B cell (primary cell): ENCODE measurements at regions not wholly inside any gene's neighbourhood (a gene's known extent, or its start where the extent isn't known, plus 50 kb on each side); places are given as distances from the start of the nearest gene placed in this dataset.
A peak's percentile ranks its signal among the peaks of the same experiment; 100 is the strongest.

ENCODE experiments used
- ATAC-seq: fragments of 200-7000 bp; cut with Tn5 transposase; one replicate; pipeline ENCODE4 v1.10.0; 2021; ENCODE audit warnings: low read depth, mild to moderate bottlenecking, moderate number of reproducible peaks, moderate library complexity
- CTCF ChIA-PET: fragments of 350-600 bp; sonication (Branson Sonifier 250); formaldehyde crosslinking; loops from one replicate; lab custom pipeline; 2021; ENCODE audit warnings: antibody characterized with exemption, inconsistent platforms; lab: Charles Lee
- POLR2A ChIA-PET: fragments of 350-600 bp; sonication (Branson Sonifier 250); formaldehyde crosslinking; loops from one replicate; lab custom pipeline; 2021; ENCODE audit warnings: antibody characterized with exemption; lab: Charles Lee
- DNase-seq: peaks from one replicate; pipeline ENCODE4 v3.0.0; 2013
- H2AFZ ChIP-seq: 2 replicates; pipeline ENCODE4 v1.6.1; 2012; ENCODE audit warnings: mild to moderate bottlenecking, low read depth, low read length; ENCODE audit not compliant: insufficient read depth, poor library complexity, severe bottlenecking
- H3K27ac ChIP-seq, 2 donors: 1 replicate in 1 of 2; 2 replicates in 1 of 2; pipeline ENCODE4 v1.5.1; 2012 to 2013; ENCODE audit warnings: low read length in 2 of 2, mild to moderate bottlenecking in 2 of 2, moderate library complexity in 1 of 2
- H3K27me3 ChIP-seq, 4 experiments: fragments of 200-600 bp in 1 of 4; sonication (generic) in 1 of 4; replicated peaks in 1 of 4; 1 replicate in 2 of 4; 2 replicates in 2 of 4; pipeline versions ENCODE4 v1.6.1 to v1.7.0; 2013 to 2016; ENCODE audit warnings: low read length in 3 of 4, mild to moderate bottlenecking in 2 of 4, mixed read lengths in 1 of 4, moderate library complexity in 1 of 4; ENCODE audit not compliant: insufficient read depth in 4 of 4, control insufficient read depth in 3 of 4; ENCODE audit errors: control extremely low read depth in 1 of 4
- H3K36me3 ChIP-seq, 2 experiments: replicated peaks in 1 of 2; 1 replicate in 1 of 2; 2 replicates in 1 of 2; pipeline versions ENCODE4 v1.6.1 to v1.7.1; 2013; ENCODE audit warnings: low read length in 1 of 2; ENCODE audit not compliant: insufficient read depth in 2 of 2, control insufficient read depth in 1 of 2; ENCODE audit errors: control extremely low read depth in 1 of 2, extremely low read depth in 1 of 2
- H3K4me1 ChIP-seq, 2 donors: fragments of 200-600 bp in 1 of 2; sonication (generic) in 1 of 2; 1 replicate in 1 of 2; 2 replicates in 1 of 2; pipeline versions ENCODE4 v1.5.1 to v1.6.1; 2013 to 2017; ENCODE audit warnings: low read length in 2 of 2; ENCODE audit not compliant: control insufficient read depth in 2 of 2, insufficient read depth in 2 of 2
- H3K4me2 ChIP-seq: replicated peaks from 2 replicates; pipeline ENCODE3; 2012; ENCODE audit warnings: mild to moderate bottlenecking, low read depth, low read length; ENCODE audit not compliant: poor library complexity, severe bottlenecking
- H3K4me3 ChIP-seq, 5 experiments: fragments of 200-600 bp in 1 of 5; sonication (generic) in 1 of 5; 1 replicate in 3 of 5; 2 replicates in 2 of 5; pipeline versions ENCODE4 v1.5.1 to v1.7.0; 2011 to 2016; ENCODE audit warnings: low read length in 4 of 5, mild to moderate bottlenecking in 4 of 5, low read depth in 2 of 5, control low read depth in 1 of 5, moderate library complexity in 1 of 5; ENCODE audit not compliant: insufficient read depth in 1 of 5; ENCODE audit errors: control extremely low read depth in 1 of 5, extremely low read depth in 1 of 5
- H3K79me2 ChIP-seq: fragments of 200-600 bp; sonication (generic); one replicate; pipeline ENCODE4 v1.6.0; 2016; ENCODE audit warnings: low read length; ENCODE audit not compliant: control insufficient read depth, insufficient read depth
- H3K9ac ChIP-seq: fragments of 200-600 bp; sonication (generic); 2 replicates; pipeline ENCODE4 v1.6.1; 2017; ENCODE audit warnings: mild to moderate bottlenecking, low read length, moderate library complexity
- H3K9me3 ChIP-seq, 3 donors: one replicate each; pipeline versions ENCODE4 v1.6.1 to v1.7.1; 2013; ENCODE audit warnings: low read length in 2 of 3; ENCODE audit not compliant: control insufficient read depth in 2 of 3, insufficient read depth in 1 of 3; ENCODE audit errors: control extremely low read depth in 1 of 3
- H4K20me1 ChIP-seq: 2 replicates; pipeline ENCODE4 v1.6.0; 2012; ENCODE audit warnings: mild to moderate bottlenecking, low read length; ENCODE audit not compliant: insufficient read depth, control insufficient read depth, poor library complexity, severe bottlenecking
- H3K27ac Mint-ChIP-seq: one replicate; pipeline ENCODE4 v1.8.0; 2021; ENCODE audit warnings: mixed read lengths
- H3K27me3 Mint-ChIP-seq: one replicate; pipeline ENCODE4 v1.8.0; 2021; ENCODE audit warnings: mixed read lengths
- H3K4me1 Mint-ChIP-seq: one replicate; pipeline ENCODE4 v1.8.0; 2021; ENCODE audit warnings: mixed read lengths
- H3K4me3 Mint-ChIP-seq: one replicate; pipeline ENCODE4 v1.8.0; 2021; ENCODE audit warnings: mixed read lengths
- H3K9me3 Mint-ChIP-seq: one replicate; pipeline ENCODE4 v1.8.0; 2022; ENCODE audit warnings: mixed read lengths; ENCODE audit not compliant: insufficient read depth
- EZH2 ChIP-seq: IDR thresholded peaks from 2 replicates; pipeline ENCODE4 v1.6.1; 2012; ENCODE audit warnings: borderline replicate concordance, low read depth, mild to moderate bottlenecking, moderate library complexity, low read length; ENCODE audit not compliant: insufficient read depth, poor library complexity, severe bottlenecking
- WGBS: methylation state at CpG from one replicate; pipeline ENCODE4 v1.1.5; 2013; ENCODE audit warnings: missing lambda C conversion rate; ENCODE audit not compliant: insufficient coverage; 5-methylcytosine and 5-hydroxymethylcytosine counted together
- intact Hi-C: fragments of 100-400 bp; cut with micrococcal nuclease; formaldehyde crosslinking; loops from one replicate; pipeline ENCODE4 v1.10.0; 2022
- TF ChIP-seq, protein P1 (sequence below): fragments of 200-600 bp; IDR thresholded peaks from one replicate; pipeline ENCODE4 v1.8.0; 2022; ENCODE audit warnings: antibody characterized with exemption, mild to moderate bottlenecking

DNA sequence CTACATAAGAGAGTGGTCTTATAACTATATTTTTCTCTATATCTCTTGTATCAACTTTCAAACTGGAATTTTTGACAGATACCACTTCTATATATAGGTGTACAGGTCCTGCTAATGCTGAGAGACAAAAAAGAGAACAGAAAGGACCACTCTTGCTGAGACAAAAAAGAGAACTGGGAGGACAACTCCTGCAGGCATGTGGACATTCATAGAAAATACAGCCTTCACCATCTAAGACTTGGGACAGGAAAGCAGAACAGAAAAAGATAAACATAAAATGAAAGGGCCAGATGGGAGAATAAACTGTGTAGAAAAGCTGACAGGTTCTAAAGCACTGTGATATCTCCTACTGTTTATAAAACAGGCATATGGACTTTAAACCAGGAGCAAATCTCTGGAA is 541.0 kb upstream of the ADGRB3 start:
- no peaks in the 10 kb centered on the region for H3K9me3 Mint-ChIP-seq
- Histone ChIP-seq H3K36me3 (no peaks in the 10 kb centered on the region), H3K4me1 (no peaks in the 10 kb centered on the region), H3K79me2 (no peaks in the 10 kb centered on the region), H4K20me1 (no peaks in the 10 kb centered on the region), H3K27ac (no peak overlapping the region), H3K4me2 (no peak overlapping the region), H3K9ac (no peak overlapping the region), H3K9me3 (no peaks in the 10 kb centered on the region), H3K27me3 (no peaks in the 10 kb centered on the region), H3K4me3 (no peak overlapping the region), H2AFZ (no peak overlapping the region)
- POLR2A ChIA-PET: no interaction called here
- DNase-seq: no peak
- no peak overlapping the region for H3K4me3 Mint-ChIP-seq
- intact Hi-C loops: no loop called here
- H3K27ac Mint-ChIP-seq: no peak overlapping the region
- TF ChIP-seq EZH2: no peak
- TF ChIP-seq, protein P1, sequence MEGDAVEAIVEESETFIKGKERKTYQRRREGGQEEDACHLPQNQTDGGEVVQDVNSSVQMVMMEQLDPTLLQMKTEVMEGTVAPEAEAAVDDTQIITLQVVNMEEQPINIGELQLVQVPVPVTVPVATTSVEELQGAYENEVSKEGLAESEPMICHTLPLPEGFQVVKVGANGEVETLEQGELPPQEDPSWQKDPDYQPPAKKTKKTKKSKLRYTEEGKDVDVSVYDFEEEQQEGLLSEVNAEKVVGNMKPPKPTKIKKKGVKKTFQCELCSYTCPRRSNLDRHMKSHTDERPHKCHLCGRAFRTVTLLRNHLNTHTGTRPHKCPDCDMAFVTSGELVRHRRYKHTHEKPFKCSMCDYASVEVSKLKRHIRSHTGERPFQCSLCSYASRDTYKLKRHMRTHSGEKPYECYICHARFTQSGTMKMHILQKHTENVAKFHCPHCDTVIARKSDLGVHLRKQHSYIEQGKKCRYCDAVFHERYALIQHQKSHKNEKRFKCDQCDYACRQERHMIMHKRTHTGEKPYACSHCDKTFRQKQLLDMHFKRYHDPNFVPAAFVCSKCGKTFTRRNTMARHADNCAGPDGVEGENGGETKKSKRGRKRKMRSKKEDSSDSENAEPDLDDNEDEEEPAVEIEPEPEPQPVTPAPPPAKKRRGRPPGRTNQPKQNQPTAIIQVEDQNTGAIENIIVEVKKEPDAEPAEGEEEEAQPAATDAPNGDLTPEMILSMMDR: no peak
- no peaks in the 10 kb centered on the region for H3K27me3 Mint-ChIP-seq
- no peak for ATAC-seq
- H3K4me1 Mint-ChIP-seq: no peaks in the 10 kb centered on the region
- CTCF ChIA-PET: no interaction called here

DNA sequence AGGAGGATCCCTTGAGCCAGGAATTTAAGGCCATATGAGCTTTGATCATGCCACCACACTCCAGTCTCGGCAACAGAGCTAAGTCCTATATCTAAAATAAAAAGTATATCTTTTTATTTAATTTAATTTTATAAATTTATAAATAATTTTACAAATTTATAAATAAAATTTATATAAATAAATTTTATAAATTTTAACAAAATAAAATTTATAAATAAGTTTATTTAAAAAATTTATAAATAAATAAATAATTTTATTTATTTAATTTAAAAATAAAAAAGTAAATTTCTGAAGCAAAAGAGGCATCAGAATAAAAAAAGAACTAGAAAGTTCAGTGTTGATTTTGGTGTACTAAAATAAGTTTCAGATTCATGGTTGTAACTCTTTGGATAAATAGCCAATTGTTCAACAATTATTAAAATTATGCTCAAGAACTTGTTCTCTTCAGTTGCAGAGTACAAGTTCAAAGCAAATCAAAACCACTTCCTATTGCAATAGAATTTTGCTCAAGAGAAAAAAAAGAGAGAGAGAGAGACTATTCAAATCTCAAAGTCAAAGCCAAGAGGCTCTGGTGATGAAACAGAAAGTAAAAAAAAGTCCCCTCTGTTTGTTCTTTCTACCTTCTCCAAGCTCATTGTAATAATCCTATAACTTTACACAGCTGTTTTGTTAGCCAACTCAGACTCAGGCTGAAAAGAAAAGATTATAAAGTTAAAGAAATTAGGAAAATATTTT is 547.5 kb upstream of the ADGRB3 start:
- no peaks in the 10 kb centered on the region for H3K4me1 ChIP-seq
- no peaks in the 10 kb centered on the region for H4K20me1 ChIP-seq
- WGBS: no CpG with 5 or more reads among the region's 1 CpG
- no peak overlapping the region for H2AFZ ChIP-seq
- H3K79me2 ChIP-seq: no peaks in the 10 kb centered on the region
- H3K9ac ChIP-seq: no peak overlapping the region
- ChIA-PET POLR2A (no interaction called here), CTCF (no interaction called here)
- Mint-ChIP-seq H3K4me1 (no peaks in the 10 kb centered on the region), H3K27me3 (no peaks in the 10 kb centered on the region), H3K4me3 (no peak overlapping the region), H3K27ac (no peak overlapping the region), H3K9me3 (no peaks in the 10 kb centered on the region)
- no peaks in the 10 kb centered on the region for H3K9me3 ChIP-seq
- no peak overlapping the region for H3K4me3 ChIP-seq
- no peak for ATAC-seq
- intact Hi-C loops: no loop called here
- TF ChIP-seq EZH2: no peak
- TF ChIP-seq, protein P1: no peak
- no peaks in the 10 kb centered on the region for H3K36me3 ChIP-seq
- H3K27ac ChIP-seq: peak overlapping the region in 1 of 2 donors; percentile 36
- peak; percentile 6 for DNase-seq
- no peaks in the 10 kb centered on the region for H3K27me3 ChIP-seq
- H3K4me2 ChIP-seq: peak overlapping the region; percentile 29
